Sigmoid colon (tissue), 4 donors: ENCODE measurements at regions not wholly inside any gene's neighbourhood (a gene's known extent, or its start where the extent isn't known, plus 50 kb on each side); places are given as distances from the start of the nearest gene placed in this dataset.

Experiments used
- EP300 ChIP-seq, 4 donors: sonication (generic); formaldehyde crosslinking; IDR thresholded peaks; one replicate each; pipeline ENCODE4 v1.6.1; 2017; ENCODE audit warnings: antibody characterized with exemption in 4 of 4
- POLR2A ChIP-seq, 2 donors: fragments of 450-650 bp; IDR thresholded peaks; one replicate each; pipeline ENCODE4 v1.6.1; 2016; ENCODE audit warnings: antibody characterized with exemption in 2 of 2, mild to moderate bottlenecking in 2 of 2, moderate library complexity in 2 of 2
- POLR2AphosphoS5 ChIP-seq, 4 donors: sonication (generic); formaldehyde crosslinking; IDR thresholded peaks; one replicate each; pipeline ENCODE4 v1.6.1; 2017; ENCODE audit warnings: antibody characterized with exemption in 4 of 4
- TF ChIP-seq, protein P1 (sequence below), 4 experiments: fragments of 450-650 bp in 3 of 4; fragments of 200-600 bp in 1 of 4; IDR thresholded peaks; one replicate each; pipeline ENCODE4 v1.5.1; 2016 to 2019; ENCODE audit warnings: antibody characterized with exemption in 4 of 4, mild to moderate bottlenecking in 3 of 4, moderate library complexity in 2 of 4

- TF ChIP-seq, protein P1, sequence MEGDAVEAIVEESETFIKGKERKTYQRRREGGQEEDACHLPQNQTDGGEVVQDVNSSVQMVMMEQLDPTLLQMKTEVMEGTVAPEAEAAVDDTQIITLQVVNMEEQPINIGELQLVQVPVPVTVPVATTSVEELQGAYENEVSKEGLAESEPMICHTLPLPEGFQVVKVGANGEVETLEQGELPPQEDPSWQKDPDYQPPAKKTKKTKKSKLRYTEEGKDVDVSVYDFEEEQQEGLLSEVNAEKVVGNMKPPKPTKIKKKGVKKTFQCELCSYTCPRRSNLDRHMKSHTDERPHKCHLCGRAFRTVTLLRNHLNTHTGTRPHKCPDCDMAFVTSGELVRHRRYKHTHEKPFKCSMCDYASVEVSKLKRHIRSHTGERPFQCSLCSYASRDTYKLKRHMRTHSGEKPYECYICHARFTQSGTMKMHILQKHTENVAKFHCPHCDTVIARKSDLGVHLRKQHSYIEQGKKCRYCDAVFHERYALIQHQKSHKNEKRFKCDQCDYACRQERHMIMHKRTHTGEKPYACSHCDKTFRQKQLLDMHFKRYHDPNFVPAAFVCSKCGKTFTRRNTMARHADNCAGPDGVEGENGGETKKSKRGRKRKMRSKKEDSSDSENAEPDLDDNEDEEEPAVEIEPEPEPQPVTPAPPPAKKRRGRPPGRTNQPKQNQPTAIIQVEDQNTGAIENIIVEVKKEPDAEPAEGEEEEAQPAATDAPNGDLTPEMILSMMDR (IDR thresholded peaks at IDR 0.05), result no peak
- TF ChIP-seq EP300 (IDR thresholded peaks at IDR 0.05), result no peak
- no peak for TF ChIP-seq POLR2A (IDR thresholded peaks at IDR 0.05)
- TF ChIP-seq POLR2AphosphoS5 (IDR thresholded peaks at IDR 0.05), result no peak
These were observed 217.9 kb downstream of the TAF11L14 start for GRCh38 chr5:17852111-17852510.
